ENCODE measurements at regions not wholly inside any gene's neighbourhood (a gene's known extent, or its start where the extent isn't known, plus 50 kb on each side); places are given as distances from the start of the nearest gene placed in this dataset.

DNA sequence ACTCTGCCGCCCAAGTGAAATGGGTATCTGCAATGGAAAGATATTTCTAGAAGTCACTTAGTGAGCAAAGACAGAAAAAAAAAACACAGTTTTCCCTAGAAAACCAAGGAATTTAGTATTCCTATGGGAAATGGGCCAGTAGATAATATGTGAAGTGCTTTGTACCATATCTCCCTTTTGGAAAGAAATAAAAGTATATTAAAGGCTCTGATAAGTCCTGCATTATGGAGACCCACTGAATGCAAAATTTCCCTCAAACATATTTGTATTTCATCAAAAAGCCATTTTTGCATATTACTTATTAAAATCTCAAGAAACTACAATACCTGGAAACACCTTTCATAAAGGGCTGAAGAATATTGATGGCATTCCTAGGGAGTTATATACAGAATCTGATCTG, 51.6 kb upstream of the DYNLRB2 start:
- DNase-seq (ENCODE audit: extremely low read depth, low read depth, low spot score), result no peak

- DNase-seq (ENCODE audit: extremely low read depth, low read depth, low spot score), result no peak
Measured at GRCh38 chr16:80488167-80488566, 52.6 kb upstream of the DYNLRB2 start.

DNA sequence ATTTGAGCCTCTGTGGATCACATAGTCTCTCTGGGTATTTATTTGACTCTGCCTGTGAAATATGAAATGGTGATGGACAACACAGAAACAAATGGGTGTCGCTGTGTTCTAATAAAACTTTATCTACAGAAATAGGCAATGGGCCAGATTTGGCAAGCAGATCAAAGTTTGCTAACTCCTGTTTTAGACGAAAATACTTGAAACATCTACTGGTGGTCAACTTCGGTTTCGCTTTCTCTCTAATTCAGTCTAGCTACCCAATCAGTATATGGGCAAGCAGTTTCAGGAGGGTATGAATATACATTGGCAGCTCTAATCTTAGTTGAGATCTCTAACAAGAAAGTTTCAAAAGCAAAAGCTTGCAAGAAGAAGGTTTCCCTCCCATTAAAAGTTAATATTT, 60.1 kb upstream of the DYNLRB2 start:
- DNase-seq (ENCODE audit: extremely low read depth, low read depth, low spot score), result no peak

- no peak for DNase-seq (ENCODE audit: extremely low read depth, low read depth, low spot score)
Measured at GRCh38 chr16:80477838-80478237, 63.0 kb upstream of the DYNLRB2 start.

DNA sequence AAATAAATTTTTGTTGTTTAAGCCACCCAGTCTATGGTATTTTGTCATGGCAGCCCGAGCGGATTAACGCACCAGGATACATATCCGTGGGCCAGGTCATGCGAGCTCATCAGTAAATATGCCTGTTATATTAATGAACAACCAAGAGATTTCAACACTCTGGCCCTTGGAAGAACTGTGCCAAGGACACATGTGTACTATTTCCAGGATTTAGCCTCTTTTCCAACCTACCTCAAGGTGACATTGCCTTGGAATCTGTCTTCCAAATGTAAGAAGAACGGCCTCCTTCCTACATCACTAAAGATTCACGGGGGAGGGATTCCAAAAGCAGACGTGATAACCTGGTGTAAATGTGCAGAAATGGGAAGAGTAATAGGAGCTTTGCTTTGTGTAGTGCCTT, 72.8 kb upstream of the DYNLRB2 start:
- no peak for DNase-seq (ENCODE audit: extremely low read depth, low read depth, low spot score)

GRCh38 chr16:80466024-80466987, 74.5 kb upstream of the DYNLRB2 start:
- peak; percentile 12 for DNase-seq (ENCODE audit: extremely low read depth, low read depth, low spot score)

DNA sequence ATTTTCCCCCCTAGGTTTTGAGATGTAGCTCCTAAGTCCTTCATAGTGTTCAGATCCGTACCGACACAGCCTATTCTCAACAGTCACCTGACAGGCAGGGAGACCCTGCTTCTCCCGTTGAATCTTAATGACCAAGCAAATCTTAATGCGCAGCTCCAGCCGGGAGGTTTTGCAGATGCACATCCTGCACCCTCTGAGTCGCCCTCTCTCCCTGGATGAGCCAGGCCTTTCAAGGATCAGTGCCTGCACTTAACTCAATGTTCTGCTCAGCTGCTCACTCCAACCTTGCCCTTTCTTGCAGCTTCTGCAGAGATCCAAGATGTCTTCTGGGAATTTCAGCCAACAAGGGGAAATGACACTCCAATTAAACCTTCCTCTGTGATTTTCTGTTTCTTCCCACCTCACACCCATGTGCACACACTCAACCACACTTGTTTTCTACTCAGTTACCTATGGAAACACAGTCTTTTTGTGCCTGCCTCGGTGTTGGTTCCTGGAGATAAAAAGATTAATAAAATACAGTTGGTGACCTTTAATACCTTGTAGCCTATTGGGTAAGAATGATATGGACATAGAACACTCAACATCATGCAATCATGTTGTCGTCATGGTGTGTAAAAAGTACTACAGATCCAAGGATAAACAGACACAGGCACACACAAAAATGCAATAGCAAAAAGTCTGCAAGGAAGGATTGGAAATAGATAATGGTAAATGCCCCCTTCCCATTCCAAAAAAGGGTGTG, 76.9 kb upstream of the DYNLRB2 start:
- DNase-seq (ENCODE audit: extremely low read depth, low read depth, low spot score), result no peak

- DNase-seq (ENCODE audit: extremely low read depth, low read depth, low spot score), result no peak
Measured at GRCh38 chr16:80463326-80463725, 77.5 kb upstream of the DYNLRB2 start.

GRCh38 chr16:80462917-80463316, 77.9 kb upstream of the DYNLRB2 start:
- no peak for DNase-seq (ENCODE audit: extremely low read depth, low read depth, low spot score)

- DNase-seq (ENCODE audit: extremely low read depth, low read depth, low spot score), result no peak
Measured at GRCh38 chr16:80460988-80461387, 79.8 kb upstream of the DYNLRB2 start.

DNA sequence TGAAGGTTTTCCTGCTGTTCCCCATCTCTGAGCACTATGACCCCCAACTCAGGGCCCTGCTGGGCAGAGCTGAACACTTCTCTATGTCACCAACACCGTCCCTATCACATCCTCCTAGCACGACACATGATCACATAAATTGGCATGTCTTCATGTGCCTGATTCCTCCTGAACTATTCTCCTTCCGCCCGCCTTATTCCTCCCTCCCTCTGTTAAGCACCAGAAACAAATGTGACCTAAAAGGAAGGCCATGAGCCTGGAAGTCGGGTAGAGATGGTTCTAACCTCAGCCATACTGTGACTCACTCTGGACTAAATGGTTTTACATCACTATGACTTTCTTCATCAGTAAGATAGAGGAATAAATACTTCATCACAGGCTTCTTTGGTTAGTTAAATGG, 80.8 kb upstream of the DYNLRB2 start:
- DNase-seq (ENCODE audit: extremely low read depth, low read depth, low spot score), result no peak

GRCh38 chr16:80459331-80459777, 81.4 kb upstream of the DYNLRB2 start:
- no peak for DNase-seq (ENCODE audit: extremely low read depth, low read depth, low spot score)

DNA sequence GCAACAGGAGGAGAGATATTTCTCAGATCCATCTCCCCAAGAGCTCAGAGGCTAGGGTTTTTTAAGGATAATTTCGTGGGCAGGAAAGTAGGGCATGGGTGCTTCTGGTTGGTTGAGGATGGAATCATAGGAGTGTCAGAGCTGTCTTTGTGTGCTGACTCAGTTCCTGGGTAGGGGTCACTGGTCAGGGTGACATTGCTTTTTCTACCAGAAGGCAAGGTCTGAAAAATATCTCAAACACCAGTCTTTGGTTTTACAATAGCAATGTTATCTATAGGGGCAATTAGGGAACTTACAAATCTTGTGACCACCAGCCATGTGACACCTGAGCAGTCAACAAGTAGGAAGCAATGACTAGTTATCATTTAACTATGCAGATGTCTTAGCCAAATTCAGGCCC, 82.9 kb upstream of the DYNLRB2 start:
- DNase-seq (ENCODE audit: extremely low read depth, low read depth, low spot score), result no peak

DNA sequence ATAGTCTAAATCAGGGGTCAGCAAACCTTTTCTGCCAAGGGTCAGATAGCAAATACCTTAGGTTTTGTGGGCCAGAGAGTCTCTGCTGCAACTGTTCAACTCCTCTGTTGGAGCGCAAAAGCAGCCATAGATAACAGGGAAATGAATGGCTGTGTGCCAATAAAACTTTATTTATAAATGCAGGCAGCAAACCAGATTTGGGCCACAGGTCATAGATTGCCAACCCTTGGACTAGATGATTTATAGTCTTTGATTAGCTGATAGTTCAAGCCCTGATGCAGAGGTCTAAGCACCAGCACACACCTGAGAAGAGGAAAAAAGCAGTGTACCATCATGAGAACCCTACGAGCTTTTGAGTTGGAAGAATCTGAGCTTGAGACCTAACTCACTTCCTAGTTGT, 86.0 kb upstream of the DYNLRB2 start:
- no peak for DNase-seq (ENCODE audit: extremely low read depth, low read depth, low spot score)

GRCh38 chr16:80449392-80449791, 91.4 kb upstream of the DYNLRB2 start:
- DNase-seq (ENCODE audit: extremely low read depth, low read depth, low spot score), result no peak

GRCh38 chr16:80447241-80447640, 93.6 kb upstream of the DYNLRB2 start:
- no peak for DNase-seq (ENCODE audit: extremely low read depth, low read depth, low spot score)

DNA sequence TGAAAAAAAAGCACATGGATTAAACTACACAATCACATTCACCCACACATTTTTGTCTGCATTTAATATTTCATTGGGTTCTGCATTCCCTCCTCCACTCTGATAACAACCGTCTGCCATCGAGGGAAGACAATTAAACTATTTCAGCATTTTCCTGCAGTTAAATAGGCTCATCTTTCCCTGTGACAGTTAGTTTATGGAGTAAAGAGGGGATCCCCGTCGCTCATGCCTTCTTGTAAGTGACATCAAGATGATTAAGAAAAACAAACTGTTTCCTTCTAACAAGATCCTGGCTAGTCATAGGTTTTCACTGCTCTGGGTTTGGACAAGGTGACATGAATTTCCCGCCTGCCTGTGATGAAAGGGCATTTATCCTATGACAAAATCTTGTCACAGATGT, 98.0 kb upstream of the DYNLRB2 start:
- no peak for DNase-seq (ENCODE audit: extremely low read depth, low read depth, low spot score)

DNA sequence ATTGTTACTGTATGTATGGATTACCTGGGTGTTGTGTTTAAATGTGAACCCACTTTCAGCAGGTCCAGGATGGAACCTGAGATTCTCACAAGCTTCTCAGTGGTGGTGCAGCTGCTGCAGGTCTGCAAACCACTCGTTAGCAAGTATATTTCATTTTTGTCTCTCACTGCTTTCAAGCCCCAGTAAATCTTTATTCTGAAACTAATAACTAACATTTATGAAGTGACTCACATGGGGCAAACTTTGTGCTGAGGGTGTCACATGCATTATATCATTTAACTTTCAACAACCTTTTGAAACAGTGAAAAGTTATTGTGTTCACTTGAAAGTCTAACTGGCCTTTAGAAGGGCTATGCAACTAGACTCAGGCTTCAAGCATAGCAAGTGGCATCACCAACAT, 98.9 kb upstream of the DYNLRB2 start:
- no peak for DNase-seq (ENCODE audit: extremely low read depth, low read depth, low spot score)

DNA sequence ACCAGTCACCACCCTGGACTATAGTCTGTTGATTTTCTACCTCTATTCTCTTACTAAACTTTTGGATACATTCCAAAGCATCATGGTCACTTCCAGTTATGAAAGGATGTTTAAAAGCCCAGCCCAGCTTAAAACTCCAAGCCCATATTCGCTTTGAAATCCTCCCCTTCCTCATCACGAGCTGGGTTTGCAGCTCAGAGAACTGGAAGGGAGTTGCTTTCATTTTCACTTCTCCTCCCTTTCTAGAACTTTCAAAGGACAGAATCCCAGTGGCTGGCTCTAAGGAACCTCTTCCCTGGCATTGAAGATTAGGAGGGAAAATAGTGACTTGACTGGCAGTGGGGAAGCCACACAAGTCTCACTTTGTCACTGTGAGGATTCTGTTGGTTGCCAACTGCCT, 100.1 kb upstream of the DYNLRB2 start:
- DNase-seq (ENCODE audit: extremely low read depth, low read depth, low spot score), result no peak

- no peak for DNase-seq (ENCODE audit: extremely low read depth, low read depth, low spot score)
Measured at GRCh38 chr16:80437707-80438106, 103.1 kb upstream of the DYNLRB2 start.

GRCh38 chr16:80436510-80436909, 104.3 kb upstream of the DYNLRB2 start:
- DNase-seq (ENCODE audit: extremely low read depth, low read depth, low spot score), result no peak

DNA sequence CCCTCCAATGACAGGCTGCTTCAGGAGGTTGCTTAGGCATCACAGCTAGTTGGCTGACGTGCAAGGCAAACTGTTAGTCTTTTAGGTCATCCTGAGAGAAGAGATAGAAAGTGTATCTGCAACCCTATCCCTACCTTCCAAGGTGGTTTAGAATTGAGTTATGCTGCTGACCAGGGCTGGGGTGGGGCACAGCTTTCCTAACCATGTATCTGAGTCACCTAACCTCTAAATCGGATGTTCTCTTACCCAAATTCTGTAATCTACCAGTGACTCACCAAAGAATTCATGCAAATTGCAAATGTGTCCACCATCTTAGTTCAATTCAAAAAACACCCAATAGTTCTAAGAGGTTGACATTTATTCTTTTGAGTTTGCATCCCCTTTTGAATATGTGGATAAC, 107.2 kb upstream of the DYNLRB2 start:
- no peak for DNase-seq (ENCODE audit: extremely low read depth, low read depth, low spot score)
